ENCODE measurements at regions not wholly inside any gene's neighbourhood (a gene's known extent, or its start where the extent isn't known, plus 50 kb on each side); places are given as distances from the start of the nearest gene placed in this dataset.

- TF ChIP-seq CTCF (IDR thresholded peaks at IDR 0.05) = no peak
Measured at GRCh38 chr6:65989676-65990075, 282.6 kb upstream of the EYS start.

DNA sequence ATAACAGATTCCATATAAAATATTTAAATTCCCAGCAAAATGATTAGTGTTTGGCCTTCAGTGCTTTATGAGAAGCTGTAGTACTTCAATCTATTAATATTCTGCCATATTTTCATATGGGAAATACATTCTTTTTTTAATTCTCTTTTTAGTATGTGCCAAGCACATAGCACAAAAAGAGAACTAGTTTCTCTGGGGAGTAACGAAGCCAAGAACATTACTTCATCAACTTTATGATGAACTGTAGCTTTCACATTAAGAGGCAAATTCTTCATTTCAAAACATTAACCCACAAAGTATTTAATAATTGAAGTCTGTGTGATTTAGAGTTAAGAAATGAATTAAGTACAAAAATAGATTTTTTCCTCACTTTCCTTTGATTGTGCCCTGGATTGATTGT is 281.0 kb upstream of the EYS start:
- TF ChIP-seq CTCF (IDR thresholded peaks at IDR 0.05) = no peak

DNA sequence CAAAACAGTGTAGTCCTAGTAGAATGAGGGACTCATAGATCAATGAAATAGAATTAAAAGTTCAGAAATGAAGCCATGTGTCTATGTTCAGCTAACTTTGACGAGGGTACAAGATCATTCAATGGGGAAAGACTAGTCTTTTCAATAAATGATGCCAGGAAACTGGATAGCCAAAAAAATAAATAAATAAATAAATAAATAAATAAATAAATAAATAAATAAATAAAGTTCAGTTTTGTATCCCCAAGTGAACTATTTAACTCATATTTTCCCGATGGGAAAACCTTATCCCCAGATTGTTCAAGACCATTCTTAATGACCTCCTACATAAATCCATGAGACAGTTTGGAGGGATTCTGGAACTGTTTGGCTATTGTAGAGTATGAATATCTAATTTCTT is 277.1 kb upstream of the EYS start:
- no peak for TF ChIP-seq CTCF (IDR thresholded peaks at IDR 0.05)

DNA sequence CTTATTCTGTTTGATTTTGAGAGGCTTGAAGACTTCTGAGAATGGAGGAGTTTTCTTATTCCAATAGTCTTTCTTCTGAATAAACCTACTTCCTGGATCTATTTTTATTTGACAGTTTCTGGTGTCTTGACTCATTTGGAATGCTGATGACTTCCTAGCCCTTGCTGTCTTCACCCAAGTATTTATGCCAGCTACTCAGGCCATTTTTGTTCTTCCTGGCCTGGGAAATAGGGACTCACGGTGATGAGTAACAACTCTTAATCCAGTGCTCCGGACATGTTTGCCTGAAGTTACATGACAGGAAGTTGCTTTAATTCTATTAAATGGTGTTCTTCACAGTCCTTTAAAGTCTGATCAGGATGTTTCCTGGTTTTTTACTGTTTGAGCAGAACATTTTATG is 272.1 kb upstream of the EYS start:
- no peak for TF ChIP-seq CTCF (IDR thresholded peaks at IDR 0.05)

GRCh38 chr6:65964261-65964660 is 257.2 kb upstream of the EYS start:
- TF ChIP-seq CTCF (IDR thresholded peaks at IDR 0.05) = no peak

- no peak for TF ChIP-seq CTCF (IDR thresholded peaks at IDR 0.05)
Measured at GRCh38 chr6:65955034-65955433, 248.0 kb upstream of the EYS start.

DNA sequence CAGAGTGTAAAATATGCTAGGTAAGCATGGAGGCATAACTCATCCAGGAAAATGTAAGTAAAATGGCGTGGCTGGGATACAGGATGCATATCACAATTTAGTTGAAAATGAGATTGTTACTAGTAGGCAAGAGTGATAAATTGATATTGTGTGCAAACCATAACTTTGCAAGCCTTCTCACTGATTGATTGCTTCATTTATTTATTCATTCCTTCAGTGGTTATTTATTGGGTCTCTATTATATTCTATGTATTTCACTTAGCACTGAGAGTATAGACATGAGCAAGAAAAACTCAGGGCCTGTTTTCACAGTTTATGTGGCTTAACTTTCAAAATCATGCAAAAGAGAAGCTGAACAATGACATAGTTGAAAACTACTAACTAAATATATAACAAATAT is 241.0 kb upstream of the EYS start:
- TF ChIP-seq CTCF (IDR thresholded peaks at IDR 0.05) = no peak

- no peak for TF ChIP-seq CTCF (IDR thresholded peaks at IDR 0.05)
Measured at GRCh38 chr6:65943548-65943947, 236.5 kb upstream of the EYS start.

All from LNCAP (cell line).